ENCODE measurements at regions not wholly inside any gene's neighbourhood (a gene's known extent, or its start where the extent isn't known, plus 50 kb on each side); places are given as distances from the start of the nearest gene placed in this dataset.

DNA sequence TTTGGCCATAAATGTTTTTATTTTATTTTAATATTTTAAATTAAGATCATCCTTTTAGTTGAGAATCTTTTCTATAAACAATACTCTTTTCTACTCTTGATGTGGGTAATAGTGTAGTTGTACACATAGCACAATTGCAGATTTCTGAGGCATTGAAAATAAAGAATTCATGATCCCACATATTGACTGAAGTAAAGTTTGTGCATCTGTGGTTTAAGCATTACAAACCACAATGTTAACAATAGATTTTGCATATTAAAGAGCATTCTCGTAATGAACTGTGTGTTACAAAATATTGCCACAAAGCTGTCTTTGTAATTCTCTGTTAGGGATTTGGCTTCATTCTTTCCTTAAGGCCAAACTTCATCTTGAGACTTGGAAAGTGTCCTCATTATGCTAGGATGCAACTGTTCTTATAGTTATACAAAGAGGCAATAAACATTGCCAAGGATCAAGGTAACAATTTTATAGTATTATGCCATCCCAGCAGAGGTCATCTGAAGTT is 256.8 kb downstream of the OLFM3 start:
- H3K4me3 ChIP-seq (replicated peaks in 1 of 3; ENCODE audit: insufficient read depth in 1 of 3, low read depth in 1 of 3, low read length in 3 of 3), result no peak overlapping the region
- no peaks in the 10 kb centered on the region for H3K36me3 ChIP-seq (ENCODE audit: control insufficient read depth in 2 of 2, extremely low read depth in 1 of 2, insufficient read depth in 2 of 2, low read length in 2 of 2)
- FAIRE-seq, result no peak
- TF ChIP-seq MYC (IDR thresholded peaks at IDR 0.05; ENCODE audit: low read depth, low read length), result no peak
- no peak for TF ChIP-seq POLR2AphosphoS5 (IDR thresholded peaks at IDR 0.05; ENCODE audit: insufficient read depth, low read depth, low read length)
- no peak for TF ChIP-seq JUN (IDR thresholded peaks at IDR 0.05; ENCODE audit: borderline replicate concordance, insufficient read depth, insufficient read length, low read depth)
- TF ChIP-seq, protein P1, sequence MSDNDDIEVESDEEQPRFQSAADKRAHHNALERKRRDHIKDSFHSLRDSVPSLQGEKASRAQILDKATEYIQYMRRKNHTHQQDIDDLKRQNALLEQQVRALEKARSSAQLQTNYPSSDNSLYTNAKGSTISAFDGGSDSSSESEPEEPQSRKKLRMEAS (IDR thresholded peaks at IDR 0.05; ENCODE audit: insufficient read depth, insufficient read length), result no peak
- TF ChIP-seq EZH2 (IDR thresholded peaks at IDR 0.05; ENCODE audit: borderline replicate concordance, low read depth, low read length, severe bottlenecking), result no peak
- TF ChIP-seq FOS (IDR thresholded peaks at IDR 0.05; ENCODE audit: borderline replicate concordance, insufficient read depth, low read length), result no peak
- no peak for TF ChIP-seq POLR2A (IDR thresholded peaks at IDR 0.05; ENCODE audit: low read depth, low read length)
- TF ChIP-seq, protein P2, sequence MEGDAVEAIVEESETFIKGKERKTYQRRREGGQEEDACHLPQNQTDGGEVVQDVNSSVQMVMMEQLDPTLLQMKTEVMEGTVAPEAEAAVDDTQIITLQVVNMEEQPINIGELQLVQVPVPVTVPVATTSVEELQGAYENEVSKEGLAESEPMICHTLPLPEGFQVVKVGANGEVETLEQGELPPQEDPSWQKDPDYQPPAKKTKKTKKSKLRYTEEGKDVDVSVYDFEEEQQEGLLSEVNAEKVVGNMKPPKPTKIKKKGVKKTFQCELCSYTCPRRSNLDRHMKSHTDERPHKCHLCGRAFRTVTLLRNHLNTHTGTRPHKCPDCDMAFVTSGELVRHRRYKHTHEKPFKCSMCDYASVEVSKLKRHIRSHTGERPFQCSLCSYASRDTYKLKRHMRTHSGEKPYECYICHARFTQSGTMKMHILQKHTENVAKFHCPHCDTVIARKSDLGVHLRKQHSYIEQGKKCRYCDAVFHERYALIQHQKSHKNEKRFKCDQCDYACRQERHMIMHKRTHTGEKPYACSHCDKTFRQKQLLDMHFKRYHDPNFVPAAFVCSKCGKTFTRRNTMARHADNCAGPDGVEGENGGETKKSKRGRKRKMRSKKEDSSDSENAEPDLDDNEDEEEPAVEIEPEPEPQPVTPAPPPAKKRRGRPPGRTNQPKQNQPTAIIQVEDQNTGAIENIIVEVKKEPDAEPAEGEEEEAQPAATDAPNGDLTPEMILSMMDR (IDR thresholded peaks at IDR 0.05; ENCODE audit: extremely low read depth in 1 of 2, insufficient read depth in 1 of 2, low read depth in 1 of 2, low read length in 2 of 2), result no peak
- TF ChIP-seq GATA2 (IDR thresholded peaks at IDR 0.05; ENCODE audit: insufficient read depth, insufficient read length, low read depth, low read length), result no peak
- intact Hi-C loops (cut with micrococcal nuclease) (no loop called here), dilution Hi-C loops (cut with MboI; ENCODE audit: extremely low pct_ligation_motif_present, low sequenced_read_pairs) (no loop called here)
- POLR2A ChIA-PET, result no interaction called here
- H2AFZ ChIP-seq (ENCODE audit: low read depth, low read length), result no peak overlapping the region
- H3K79me2 ChIP-seq (ENCODE audit: control insufficient read depth, insufficient read depth, low read length), result no peaks in the 10 kb centered on the region
- no peaks in the 10 kb centered on the region for H4K20me1 ChIP-seq (replicated peaks; ENCODE audit: control insufficient read depth, extremely low read depth, insufficient read depth, low read length)
- BruUV-seq (replicated peaks), result no TSS peak
- no peak overlapping the region for H3K27ac ChIP-seq (ENCODE audit: insufficient read depth, low read depth, low read length)
- CTCF ChIA-PET, result interaction anchor here (1.0 to 1.5 kb wide), 2 partner anchors 10 to 11 kb away, joined by 3 to 4 read pairs; no protein-coding TSS in a partner anchor
- no peak overlapping the region for H3K9ac ChIP-seq (replicated peaks; ENCODE audit: extremely low read depth, insufficient read depth, low read length)
- no peak for DNase-seq (ENCODE audit: low read depth, low spot score)
- H3K27me3 ChIP-seq (ENCODE audit: control insufficient read depth in 2 of 2, insufficient read depth in 2 of 2, low read length in 2 of 2), result no peaks in the 10 kb centered on the region
- H3K9me3 ChIP-seq (replicated peaks; ENCODE audit: control insufficient read depth, insufficient read depth, low read length), result no peaks in the 10 kb centered on the region
- peaks cover 13% of the 10 kb centered on the region for H3K4me1 ChIP-seq (ENCODE audit: control insufficient read depth, extremely low read depth, insufficient read depth, low read length)
- H3K4me2 ChIP-seq (ENCODE audit: insufficient read depth, low read length), result no peak overlapping the region
- no peaks in the 10 kb centered on the region for H3K9me1 ChIP-seq (replicated peaks; ENCODE audit: control insufficient read depth, extremely low read depth, insufficient read depth, low read length)
